ENCODE measurements at regions not wholly inside any gene's neighbourhood (a gene's known extent, or its start where the extent isn't known, plus 50 kb on each side); places are given as distances from the start of the nearest gene placed in this dataset.

DNA sequence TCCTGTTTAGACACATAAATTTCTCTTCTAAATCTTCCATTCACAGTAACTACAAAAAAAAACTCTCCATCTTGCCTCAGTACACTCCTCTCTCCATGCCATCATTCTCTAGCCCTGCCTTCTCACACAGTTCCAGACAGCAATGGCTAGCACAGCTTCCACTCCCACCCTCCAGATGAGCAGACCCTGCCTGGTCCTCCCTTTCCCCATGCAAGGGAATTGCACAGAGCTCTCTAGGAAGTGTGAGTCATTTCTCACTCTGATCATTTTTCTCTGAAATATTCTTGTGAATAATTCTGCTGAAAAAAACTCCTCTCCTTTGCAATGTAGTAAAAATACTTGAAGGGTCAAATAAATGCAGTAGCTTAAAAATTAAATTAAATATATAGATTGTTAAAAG lies 170.6 kb downstream of the BMP4 start:
- Mint-ChIP-seq H3K9me3 (peaks cover 12 to 15% of the 10 kb centered on the region in 2 experiments), H3K36me3 (ENCODE audit: insufficient read depth in 1 of 3, low read depth in 3 of 3) (peaks cover 0 to 14% (median 3%) of the 10 kb centered on the region in 3 experiments; a peak in 4 of 7 replicates), H3K27ac (no peak overlapping the region), H3K4me1 (no peaks in the 10 kb centered on the region), H3K27me3 (ENCODE audit: low read depth) (no peaks in the 10 kb centered on the region), H3K4me3 (no peak overlapping the region)
- Histone ChIP-seq H3K4me2 (ENCODE audit: insufficient read depth, insufficient read length, low read length) (no peak overlapping the region), H3K56ac (ENCODE audit: insufficient read length, low read depth, low read length) (no peak overlapping the region), H2BK5ac (ENCODE audit: insufficient read length, low read length) (no peak overlapping the region), H2BK12ac (ENCODE audit: insufficient read length, low read depth, low read length) (no peak overlapping the region), H4K5ac (ENCODE audit: insufficient read length, low read depth, low read length) (no peak overlapping the region), H3T11ph (ENCODE audit: low read length) (no peak overlapping the region), H4K91ac (ENCODE audit: insufficient read length, low read depth, low read length) (no peak overlapping the region), H4K20me1 (ENCODE audit: control insufficient read depth, insufficient read depth, insufficient read length) (no peaks in the 10 kb centered on the region), H3K23ac (ENCODE audit: insufficient read length, low read depth, low read length) (no peak overlapping the region), H3K27me3 (ENCODE audit: insufficient read depth, low read length) (no peaks in the 10 kb centered on the region), H2BK20ac (ENCODE audit: low read depth, low read length, poor library complexity, severe bottlenecking) (no peak overlapping the region), H3K9me3 (ENCODE audit: control insufficient read depth, low read depth, low read length) (no peaks in the 10 kb centered on the region), H2BK120ac (ENCODE audit: low read depth, low read length, poor library complexity, severe bottlenecking) (no peak overlapping the region), H3K79me1 (ENCODE audit: insufficient read depth, low read depth, low read length, poor library complexity, severe bottlenecking) (no peaks in the 10 kb centered on the region), H3K4me1 (ENCODE audit: insufficient read depth, low read length) (no peaks in the 10 kb centered on the region), H3K9ac (ENCODE audit: extremely low read depth, insufficient read length, low read length) (no peak overlapping the region), H2AK5ac (ENCODE audit: insufficient read length, low read length) (no peak overlapping the region), H3K4ac (ENCODE audit: low read depth, low read length) (no peak overlapping the region), H4K8ac (replicated peaks; ENCODE audit: insufficient read length, low read depth, low read length) (no peak overlapping the region), H3K18ac (ENCODE audit: insufficient read length, low read depth, low read length) (no peak overlapping the region), H3K79me2 (ENCODE audit: insufficient read depth, low read length) (no peaks in the 10 kb centered on the region), H3K14ac (ENCODE audit: insufficient read depth, low read length) (no peak overlapping the region), H3K23me2 (ENCODE audit: insufficient read length, low read depth, low read length, poor library complexity, severe bottlenecking) (no peaks in the 10 kb centered on the region), H2BK15ac (ENCODE audit: low read depth, low read length) (no peak overlapping the region), H3K27ac (ENCODE audit: insufficient read length, low read depth, low read length) (no peak overlapping the region), H2AFZ (ENCODE audit: low read length) (no peak overlapping the region)
- no peak for DNase-seq
- TF ChIP-seq, protein P1, sequence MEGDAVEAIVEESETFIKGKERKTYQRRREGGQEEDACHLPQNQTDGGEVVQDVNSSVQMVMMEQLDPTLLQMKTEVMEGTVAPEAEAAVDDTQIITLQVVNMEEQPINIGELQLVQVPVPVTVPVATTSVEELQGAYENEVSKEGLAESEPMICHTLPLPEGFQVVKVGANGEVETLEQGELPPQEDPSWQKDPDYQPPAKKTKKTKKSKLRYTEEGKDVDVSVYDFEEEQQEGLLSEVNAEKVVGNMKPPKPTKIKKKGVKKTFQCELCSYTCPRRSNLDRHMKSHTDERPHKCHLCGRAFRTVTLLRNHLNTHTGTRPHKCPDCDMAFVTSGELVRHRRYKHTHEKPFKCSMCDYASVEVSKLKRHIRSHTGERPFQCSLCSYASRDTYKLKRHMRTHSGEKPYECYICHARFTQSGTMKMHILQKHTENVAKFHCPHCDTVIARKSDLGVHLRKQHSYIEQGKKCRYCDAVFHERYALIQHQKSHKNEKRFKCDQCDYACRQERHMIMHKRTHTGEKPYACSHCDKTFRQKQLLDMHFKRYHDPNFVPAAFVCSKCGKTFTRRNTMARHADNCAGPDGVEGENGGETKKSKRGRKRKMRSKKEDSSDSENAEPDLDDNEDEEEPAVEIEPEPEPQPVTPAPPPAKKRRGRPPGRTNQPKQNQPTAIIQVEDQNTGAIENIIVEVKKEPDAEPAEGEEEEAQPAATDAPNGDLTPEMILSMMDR (conservative IDR thresholded peaks at IDR 0.05) = no peak
